Fibroblast of mammary gland (primary cell): ENCODE measurements at regions not wholly inside any gene's neighbourhood (a gene's known extent, or its start where the extent isn't known, plus 50 kb on each side); places are given as distances from the start of the nearest gene placed in this dataset.

Experiments
- DNase-seq: peaks from one replicate; pipeline ENCODE4 v3.0.0-alpha.2; 2010; ENCODE audit warnings: low read depth
- H3K4me3 ChIP-seq: 2 replicates; pipeline ENCODE4 v1.5.1; 2011; ENCODE audit warnings: low read depth, mild to moderate bottlenecking, low read length, moderate library complexity; ENCODE audit not compliant: control insufficient read depth
- CTCF ChIP-seq: conservative IDR thresholded peaks from 2 replicates; pipeline ENCODE4 v1.5.1; 2011; ENCODE audit warnings: low read depth, low read length, inconsistent platforms; ENCODE audit not compliant: control insufficient read depth, insufficient read depth

GRCh38 chrX:52425775-52426174, 57.0 kb downstream of the XAGE2 start:
- H3K4me3 ChIP-seq, result no peak overlapping the region
- no peak for TF ChIP-seq CTCF
- DNase-seq, result peak; percentile 40

GRCh38 chrX:52426810-52427209, 58.0 kb downstream of the XAGE2 start:
- no peak for TF ChIP-seq CTCF
- DNase-seq, result no peak
- H3K4me3 ChIP-seq, result no peak overlapping the region

- no peak for TF ChIP-seq CTCF
- peak; percentile 17 for DNase-seq
- H3K4me3 ChIP-seq, result no peak overlapping the region
These were observed 58.4 kb upstream of the XAGE1A start for GRCh38 chrX:52437212-52437611.
